GM19395 (cell line): ENCODE measurements at regions not wholly inside any gene's neighbourhood (a gene's known extent, or its start where the extent isn't known, plus 50 kb on each side); places are given as distances from the start of the nearest gene placed in this dataset.
A peak's percentile ranks its signal among the peaks of the same experiment; 100 is the strongest.
"Not testable (repeated sequence)": the region's sequence is repeated elsewhere in the genome, so short reads cannot be mapped to it uniquely, and the experiment has no call there.

Source experiments
- ATAC-seq: cut with Tn5 transposase; IDR thresholded peaks from one replicate; pipeline ENCODE4 v1.9.1; 2021; ENCODE audit warnings: mild to moderate bottlenecking, moderate library complexity; ENCODE audit not compliant: unreplicated experiment

DNA sequence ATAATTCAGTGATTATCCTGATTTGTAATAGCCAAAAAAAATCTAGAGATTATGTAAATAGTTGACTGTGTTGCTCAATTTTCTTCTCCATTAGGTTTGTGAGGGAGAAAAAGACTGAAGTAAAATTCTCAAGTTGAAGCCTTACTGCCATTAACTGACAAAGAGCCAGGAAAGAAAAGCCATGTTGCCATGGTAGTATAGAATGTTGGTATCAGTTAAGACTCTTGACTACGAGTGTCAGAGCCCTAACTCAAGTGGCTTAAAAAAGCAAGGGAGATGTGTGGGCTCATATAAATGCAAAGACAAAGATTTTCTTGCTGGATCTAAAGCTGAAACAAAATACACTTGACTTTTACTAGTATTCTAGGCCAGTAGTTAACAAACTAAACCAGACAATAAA, 571.7 kb downstream of the KCTD16 start:
- ATAC-seq, result no peak

DNA sequence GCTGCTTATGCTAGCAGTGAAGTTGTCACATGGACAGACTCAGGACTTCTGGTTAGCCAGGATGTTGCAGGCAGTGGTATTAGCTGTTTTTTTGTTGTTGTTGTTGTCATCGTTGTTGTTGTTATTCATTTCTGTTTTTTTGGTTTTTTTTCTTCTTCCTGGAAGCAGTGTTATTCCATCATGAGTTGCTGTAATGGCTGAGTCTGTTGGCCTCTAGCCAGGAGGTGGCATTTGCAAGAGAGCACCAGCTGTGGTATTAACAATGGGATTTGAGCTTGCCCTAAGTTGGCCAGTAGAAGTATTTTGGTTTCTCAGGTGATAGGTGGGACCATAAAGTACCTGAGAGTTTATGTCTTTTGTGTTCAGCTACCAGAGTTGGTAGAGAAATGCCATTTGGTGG, 561.1 kb downstream of the KCTD16 start:
- ATAC-seq, result no peak

DNA sequence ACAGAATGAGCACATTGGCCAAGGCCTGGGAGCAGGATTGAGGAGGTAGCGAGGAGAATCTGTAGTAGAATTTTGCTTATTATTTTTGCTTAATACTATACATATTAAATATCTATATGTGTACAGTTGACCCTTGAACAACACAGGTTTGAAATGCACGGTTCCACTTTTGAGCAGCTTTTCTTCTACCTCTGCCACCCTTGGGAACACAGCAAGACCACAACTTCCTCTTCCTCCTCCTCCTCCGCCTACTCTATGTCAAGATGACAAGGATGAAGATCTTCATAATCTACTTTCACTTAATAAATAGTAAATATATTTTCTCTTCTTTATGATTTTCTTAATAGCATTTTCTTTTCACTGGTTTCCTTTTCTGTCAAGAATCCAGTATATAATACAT, 541.4 kb downstream of the KCTD16 start:
- peak; percentile 81 for ATAC-seq

DNA sequence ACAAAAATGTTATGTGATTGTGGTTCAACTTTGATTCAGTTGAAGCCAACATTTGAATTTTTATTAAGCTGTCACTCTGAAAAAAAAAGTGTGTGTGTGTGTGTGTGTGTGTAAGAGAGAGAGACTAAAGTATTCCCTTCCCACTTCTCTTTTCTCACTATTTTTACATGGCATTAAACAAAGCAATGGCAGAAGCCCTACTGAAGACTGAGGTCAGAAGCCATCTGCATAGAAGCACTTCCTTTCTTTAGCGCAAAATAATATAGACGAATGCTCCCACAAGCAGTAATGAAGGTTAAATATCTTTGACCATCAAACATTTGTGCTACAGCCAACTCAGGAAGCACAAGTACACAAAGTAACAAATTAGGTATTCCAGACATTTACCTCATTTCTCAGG, 540.5 kb downstream of the KCTD16 start:
- no peak for ATAC-seq

DNA sequence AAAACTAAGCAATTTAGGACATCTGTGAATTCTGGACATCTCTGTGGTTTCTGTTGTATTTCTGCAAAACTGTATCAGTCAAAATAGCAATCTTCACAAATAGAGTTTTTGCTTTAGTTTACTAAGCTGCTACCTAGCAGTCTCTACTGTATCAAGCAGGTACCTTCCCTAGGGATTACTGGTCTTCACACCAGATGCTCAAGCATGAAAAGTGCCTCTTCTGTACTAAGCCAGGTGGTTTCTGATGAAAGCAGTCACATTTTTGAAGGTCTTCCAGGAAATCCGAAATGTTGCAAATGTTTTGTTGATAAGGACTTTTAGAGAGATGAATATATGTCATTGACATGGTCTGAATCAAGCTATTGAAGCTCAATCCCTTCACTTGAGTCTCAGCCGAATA, 540.0 kb downstream of the KCTD16 start:
- ATAC-seq, result no peak

DNA sequence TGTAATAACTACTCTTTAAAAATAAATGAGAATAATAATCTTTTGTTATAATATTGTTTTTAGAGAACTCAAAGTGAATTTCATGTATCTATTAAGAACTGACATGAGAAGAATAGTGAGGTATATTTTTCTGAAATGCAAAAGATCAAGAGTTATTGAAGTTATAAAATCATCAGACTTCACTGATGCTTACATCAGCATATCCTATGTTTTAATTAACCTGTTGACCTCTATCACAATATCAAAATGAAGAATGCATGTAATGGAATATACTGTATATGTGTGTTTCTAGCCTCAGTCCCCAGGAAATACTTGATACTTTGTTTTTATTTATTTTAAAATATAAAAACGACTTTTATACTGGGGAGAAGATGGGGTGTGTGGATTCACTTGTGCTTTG, 533.1 kb downstream of the KCTD16 start:
- ATAC-seq, result no peak

DNA sequence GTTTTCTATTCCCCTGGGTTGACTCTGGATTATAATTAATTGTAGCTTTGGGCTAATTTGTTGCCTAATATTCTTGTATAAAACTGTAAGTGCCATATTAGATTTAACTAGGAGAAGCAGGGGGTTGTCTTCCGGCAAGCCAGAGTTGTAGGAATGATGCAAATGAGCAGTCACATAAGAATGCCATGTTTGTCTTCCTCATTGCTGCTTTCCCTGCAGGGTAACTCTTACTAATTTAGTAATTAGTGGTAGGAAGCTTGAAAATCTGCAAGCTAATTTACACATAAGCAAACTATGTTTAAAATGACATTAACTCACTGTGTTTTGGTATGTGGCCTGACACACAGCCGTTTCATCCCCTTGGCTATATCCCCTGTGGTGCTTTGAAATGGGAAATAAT, 527.8 kb downstream of the KCTD16 start:
- ATAC-seq, result no peak

DNA sequence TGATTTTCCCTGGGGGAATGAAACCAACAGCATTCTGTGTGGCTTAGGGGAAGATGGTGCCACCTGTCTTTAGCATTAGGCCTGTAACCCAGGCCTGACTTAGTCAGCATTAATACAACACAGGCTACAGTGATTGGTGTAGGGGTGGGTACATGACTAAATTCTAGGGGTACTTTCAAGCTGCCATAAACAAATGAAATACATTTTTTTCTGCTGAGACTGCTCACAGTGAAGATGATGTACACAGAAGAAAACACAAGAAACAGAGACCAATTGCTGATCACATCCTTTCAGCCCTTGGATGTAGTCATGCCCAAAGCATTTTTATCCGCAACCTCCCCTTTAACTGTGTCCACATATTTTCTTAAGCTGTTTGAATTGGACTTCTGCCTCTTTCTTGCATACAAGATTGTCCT, 527.2 kb downstream of the KCTD16 start:
- no peak for ATAC-seq

DNA sequence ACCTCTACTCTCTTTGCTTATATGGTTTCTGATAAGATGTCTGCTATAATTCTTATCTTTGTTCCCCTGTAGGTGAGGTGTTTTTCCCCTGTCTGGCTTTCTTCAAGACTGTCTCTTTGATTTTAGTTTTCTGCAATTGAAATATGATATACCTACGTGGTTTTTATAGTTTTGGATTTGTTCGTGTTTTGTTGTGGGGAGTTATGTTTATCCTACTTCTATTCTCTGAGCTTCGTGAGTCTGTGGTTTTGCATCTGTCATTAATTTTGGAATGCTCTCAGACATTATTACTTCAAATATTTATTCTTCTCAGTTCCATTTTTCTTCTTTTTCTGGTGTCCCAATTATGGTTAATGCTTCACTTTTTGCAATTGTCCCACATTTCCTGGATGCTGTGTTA, 521.3 kb downstream of the KCTD16 start:
- ATAC-seq, result no peak

DNA sequence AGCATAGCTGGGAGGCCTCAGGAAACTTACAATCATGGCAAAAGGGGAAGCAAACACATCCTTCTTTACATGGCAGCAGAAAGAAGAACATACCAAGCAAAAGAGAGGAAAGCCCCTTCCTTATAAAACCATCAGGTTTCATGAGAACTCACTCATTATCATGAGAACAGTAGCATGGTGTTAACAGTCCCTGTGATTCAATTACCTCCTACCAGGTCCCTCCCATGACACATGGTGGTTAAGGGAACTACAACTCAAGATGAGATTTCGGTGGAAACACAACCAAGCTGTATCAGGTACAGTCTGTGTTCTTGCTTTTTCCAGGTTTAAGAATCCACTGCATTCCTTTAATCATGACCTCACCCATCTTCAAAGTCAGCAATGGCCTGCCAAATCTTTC, 514.2 kb downstream of the KCTD16 start:
- no peak for ATAC-seq

DNA sequence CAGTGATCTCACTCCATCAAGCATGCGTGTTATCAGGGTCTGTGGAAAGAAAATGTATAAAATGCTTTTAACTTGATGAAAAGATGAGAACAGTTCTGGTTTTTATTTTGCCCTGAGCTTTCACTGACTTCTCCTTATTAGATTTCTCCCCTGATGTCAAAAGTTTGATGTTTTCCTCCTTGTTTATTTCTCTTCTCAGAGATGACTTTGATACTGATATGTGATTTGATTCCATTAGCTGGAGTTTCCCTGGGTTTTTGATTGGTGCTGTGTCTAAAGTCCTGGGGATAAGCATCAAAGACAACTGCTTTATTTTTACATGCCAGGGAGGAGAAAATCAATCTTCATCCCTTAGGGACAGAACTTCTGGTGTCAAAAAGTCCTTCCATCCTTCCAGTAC, 510.0 kb downstream of the KCTD16 start:
- ATAC-seq, result no peak

DNA sequence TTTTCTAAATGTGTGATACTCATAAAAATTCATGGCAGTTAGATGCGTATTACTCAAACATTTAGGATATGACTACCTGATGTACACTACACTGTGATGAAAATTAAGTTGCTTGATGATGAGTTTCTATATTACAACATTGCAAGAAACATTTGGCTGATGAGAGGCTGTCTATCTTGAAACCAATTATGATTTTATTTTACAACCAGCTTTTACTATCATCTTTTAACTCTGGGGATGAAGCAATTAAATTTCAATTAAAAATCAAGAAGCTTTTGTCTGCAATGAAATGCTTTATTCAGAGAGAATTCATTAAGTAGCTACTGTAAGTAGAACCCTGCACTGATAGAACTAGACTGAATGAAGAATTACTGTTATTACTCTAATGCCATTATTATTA, 500.4 kb downstream of the KCTD16 start:
- no peak for ATAC-seq

DNA sequence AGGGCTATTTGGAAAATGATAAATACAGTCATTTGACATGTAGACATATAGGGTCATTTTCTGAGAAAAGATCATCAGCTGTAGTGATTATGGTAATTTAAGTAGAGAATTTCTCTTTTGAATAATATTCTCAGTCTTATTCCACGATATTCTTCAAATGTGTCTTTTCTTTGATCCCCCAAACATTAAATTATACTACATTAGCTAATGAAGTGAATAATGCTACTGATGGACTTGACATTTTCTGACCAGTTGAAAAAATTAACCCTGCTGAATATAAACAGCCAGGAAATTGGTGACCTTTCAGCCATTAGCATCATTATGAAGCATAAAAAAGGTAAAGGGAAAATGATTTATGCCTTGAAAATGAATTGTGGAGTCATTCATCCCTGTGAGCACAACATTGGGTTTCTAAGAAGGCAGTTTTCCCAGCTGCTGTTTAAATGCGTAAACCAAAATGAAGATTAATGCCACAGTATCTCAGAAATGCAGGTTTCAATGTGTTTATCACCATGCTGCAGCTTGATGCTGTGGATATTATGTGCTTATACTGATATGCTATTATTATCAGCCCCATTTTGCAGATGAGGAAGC, 489.1 kb downstream of the KCTD16 start:
- ATAC-seq, result no peak

DNA sequence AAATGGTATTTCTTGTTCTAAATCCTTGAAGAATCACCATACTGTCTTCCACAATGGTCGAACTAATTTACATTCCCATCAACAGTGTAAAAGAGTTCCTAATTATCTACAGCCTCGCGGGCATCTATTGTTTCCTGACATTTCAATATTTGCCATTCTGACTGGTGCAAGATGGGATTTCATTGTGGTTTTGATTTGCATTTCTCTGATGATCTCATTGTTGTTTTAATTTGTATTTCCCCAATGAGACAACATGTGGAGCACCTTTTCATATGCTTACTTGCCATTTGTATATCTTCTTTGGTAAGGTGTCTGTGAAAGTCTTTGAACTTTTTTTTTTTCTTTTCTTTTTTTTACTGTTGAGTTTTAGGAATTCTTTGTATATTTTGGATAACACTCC, 473.6 kb downstream of the KCTD16 start:
- ATAC-seq, result no peak

DNA sequence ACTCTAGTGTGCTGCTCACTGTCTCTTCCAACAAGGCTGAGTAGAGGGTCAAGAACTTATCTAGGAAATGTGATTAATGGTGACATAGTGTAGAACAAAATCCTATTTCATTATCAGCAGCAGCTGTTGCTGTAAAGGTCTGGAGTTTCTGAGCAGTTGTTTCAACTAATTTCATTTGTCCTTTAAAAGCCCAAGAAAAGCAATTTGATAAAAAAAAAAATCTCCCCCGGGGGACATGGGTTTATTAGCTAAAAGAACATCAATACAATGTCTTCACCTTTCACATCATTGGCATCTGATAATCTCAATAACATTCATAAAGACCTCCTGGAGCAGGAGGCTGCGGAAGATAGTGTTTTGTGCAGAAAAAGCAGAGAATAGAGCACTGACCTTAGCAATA, 468.1 kb downstream of the KCTD16 start:
- no peak for ATAC-seq

DNA sequence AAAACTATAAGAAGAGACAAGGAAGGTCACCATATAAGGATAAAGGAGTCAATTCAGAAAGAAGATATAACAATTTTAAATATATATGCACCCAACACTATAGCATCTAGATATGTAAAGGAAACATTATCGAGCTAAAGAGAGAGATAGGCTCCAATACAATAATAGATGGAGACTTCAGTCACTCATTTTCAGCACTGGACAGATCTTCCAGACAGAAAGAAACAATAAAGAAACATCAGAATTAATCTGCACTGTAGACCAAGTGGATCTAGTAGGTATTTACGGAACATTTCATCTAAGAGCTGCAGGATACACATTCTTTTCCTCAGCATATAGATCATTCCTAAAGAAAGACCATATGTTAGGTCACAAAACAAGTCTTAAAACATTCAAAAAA, 463.5 kb downstream of the KCTD16 start:
- ATAC-seq, result no peak

DNA sequence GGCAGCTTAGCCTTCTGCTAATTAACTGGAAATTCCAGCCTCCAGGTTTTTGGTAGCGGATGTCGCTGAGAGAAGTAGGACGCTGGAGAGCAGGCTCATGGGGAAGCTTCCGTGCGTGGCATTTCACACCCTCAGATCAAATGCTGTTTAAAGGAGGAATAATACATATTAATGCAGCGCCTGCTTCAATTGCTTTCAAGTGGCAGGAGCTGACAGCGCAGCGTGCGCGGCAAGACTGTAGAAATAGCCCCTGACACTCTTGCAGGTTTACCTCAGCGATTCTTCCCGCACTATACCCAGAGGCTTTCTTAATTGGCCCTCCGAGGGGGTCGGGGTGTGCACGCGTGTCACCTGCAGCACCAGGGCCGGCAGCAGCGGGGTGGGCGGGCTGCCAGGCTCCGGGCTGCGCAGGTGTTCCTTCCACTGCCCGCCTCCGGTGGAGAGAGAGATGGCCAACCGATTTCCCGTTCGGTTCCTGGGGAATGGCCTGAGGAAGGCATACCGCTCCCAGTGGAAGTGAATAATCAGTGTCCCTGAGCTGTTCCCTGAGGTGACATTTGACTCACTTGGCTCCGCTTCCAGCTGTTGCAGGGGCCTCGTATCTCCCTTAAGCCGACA, 427.9 kb downstream of the KCTD16 start:
- ATAC-seq, result no peak

DNA sequence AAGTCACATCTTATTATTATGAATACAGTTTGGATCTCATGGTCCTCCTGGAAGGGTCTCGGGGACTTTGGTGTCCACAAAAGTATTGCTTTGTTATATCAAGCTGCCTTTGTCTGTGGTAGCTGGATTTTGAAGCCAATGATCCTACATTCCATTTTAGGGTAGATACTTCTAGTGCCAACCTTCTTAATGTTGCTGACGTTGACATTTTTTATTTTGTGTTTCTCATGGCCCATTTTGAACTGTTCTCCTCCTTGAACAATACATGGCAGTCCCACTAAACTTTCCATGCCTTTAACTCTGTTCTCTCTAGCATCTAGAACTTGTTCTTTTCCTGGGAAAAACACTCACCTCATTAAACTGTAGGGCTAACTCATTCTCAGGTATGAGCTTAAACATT, 425.8 kb downstream of the KCTD16 start:
- ATAC-seq, result no peak

DNA sequence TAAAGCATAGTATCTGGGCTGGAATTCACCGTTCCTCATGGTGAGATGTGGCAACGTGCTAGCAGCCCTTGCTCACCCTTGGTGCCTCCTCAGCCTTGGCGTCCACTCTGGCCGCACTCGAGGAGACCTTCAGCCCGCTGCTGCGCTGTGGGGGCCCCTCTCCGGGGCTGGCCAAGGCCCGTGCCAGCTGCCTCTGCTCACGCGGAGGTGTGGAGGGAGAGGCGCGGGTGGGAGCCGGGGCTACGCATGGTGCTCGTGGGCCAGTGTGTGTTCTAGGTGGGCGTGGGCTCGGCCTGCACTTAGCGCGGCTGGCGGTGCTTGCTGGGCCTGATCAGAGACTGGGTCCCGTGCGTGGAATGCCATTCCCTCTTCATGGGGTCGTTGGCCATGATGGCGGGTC, 424.2 kb downstream of the KCTD16 start:
- no peak for ATAC-seq

DNA sequence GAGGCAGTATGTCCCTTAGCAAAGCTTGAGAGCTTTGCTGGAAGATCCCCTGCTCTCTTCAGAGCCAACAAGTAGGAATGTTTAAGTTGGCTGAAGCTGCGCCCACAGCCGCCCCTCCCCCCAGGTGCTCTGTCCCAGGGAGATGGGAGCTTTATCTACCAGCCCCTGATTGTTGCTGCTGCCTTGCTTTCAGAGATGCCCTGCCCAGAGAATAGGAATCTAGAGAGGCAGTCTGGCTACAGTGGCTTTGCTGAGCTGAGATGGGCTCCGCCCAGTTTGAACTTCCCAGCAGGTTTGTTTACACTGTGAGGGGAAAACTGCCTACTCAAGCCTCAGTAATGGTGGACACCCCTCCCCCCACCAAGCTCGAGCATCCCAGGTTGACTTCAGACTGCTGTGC, 423.6 kb downstream of the KCTD16 start:
- ATAC-seq, result not testable (repeated sequence)

DNA sequence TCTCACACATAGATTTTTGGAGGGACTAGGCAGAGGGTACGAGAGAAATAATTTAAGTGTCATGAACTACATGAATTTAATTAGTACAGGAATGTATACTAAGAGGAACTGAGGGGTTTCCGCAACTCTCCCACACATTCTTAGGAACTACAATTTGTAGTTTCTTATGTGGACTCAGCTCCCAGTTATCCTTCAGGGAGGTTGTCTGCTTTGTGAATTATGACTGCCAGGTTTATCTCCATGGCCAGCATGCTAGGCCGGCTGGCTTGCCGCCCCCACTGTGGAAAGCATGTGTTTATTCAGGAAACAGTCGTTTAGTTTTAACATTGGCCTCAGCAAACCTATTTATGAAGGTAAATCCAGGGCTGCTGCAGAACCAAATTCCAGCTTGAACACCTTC, 415.0 kb downstream of the KCTD16 start:
- no peak for ATAC-seq

DNA sequence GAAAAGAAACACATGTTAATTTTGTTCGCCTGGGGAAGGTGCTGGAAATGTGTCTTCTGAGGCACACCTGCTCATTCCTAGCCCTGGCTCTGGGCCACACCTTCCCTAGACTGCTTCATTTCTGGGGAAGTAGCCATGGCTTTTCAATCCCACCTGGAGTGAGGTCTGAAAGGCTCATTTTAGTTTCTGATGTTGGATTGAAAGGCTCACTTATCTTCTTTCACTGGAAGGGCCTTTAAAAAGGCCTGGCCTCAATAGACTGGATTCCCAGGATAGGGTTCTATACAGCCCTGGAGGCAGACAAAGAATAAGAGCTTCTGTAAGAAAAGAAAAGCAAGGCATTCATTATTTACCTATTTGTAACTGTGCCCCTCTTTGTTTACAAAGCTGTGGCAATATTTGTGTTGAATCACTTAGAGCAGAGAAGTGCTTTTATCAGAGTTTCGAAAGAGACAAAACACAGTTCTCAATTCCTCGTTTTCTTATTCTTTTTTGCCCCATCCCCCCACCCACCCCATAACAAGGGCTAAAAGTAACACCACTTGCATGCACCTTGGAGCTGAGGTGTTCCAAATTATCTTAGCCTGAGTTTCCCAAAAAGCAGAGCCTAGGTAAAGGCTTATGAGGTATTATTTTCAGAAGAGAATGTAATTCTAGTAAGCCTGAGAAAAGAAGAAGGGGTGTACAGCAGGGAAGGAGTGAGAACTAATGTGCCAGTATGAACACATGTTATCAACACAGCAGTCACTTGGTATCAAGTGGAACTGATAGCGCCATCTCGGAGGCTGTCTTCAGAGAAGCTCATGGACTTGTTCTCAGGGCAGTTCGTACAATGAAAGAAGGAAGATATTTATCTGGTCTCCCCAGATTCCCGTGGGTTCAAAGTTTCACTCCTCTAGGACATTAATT, 413.1 kb downstream of the KCTD16 start:
- ATAC-seq, result no peak
